GM10248 (cell line): ENCODE measurements at regions not wholly inside any gene's neighbourhood (a gene's known extent, or its start where the extent isn't known, plus 50 kb on each side); places are given as distances from the start of the nearest gene placed in this dataset.

Experiments used
- CTCF ChIA-PET: fragments of 300-600 bp; sonication (Branson Sonifier 250); formaldehyde crosslinking; extraction: SDS; loops from one replicate; lab custom pipeline; 2021; ENCODE audit warnings: antibody characterized with exemption; lab: Yijun Ruan, JAX
- POLR2A ChIA-PET: fragments of 350-650 bp; sonication (Branson Sonifier 250); formaldehyde crosslinking; extraction: SDS; loops from one replicate; lab custom pipeline; 2020; ENCODE audit warnings: antibody characterized with exemption; lab: Yijun Ruan, JAX
- DNase-seq: peaks from one replicate; pipeline ENCODE4 v3.0.0; 2012; ENCODE audit errors: extremely low spot score
- TF ChIP-seq, protein P1 (sequence below): IDR thresholded peaks from 2 replicates; pipeline ENCODE4 v1.5.1; 2012; ENCODE audit warnings: mild to moderate bottlenecking, low read depth; ENCODE audit errors: extremely low read depth, missing control alignments, control extremely low read depth

DNA sequence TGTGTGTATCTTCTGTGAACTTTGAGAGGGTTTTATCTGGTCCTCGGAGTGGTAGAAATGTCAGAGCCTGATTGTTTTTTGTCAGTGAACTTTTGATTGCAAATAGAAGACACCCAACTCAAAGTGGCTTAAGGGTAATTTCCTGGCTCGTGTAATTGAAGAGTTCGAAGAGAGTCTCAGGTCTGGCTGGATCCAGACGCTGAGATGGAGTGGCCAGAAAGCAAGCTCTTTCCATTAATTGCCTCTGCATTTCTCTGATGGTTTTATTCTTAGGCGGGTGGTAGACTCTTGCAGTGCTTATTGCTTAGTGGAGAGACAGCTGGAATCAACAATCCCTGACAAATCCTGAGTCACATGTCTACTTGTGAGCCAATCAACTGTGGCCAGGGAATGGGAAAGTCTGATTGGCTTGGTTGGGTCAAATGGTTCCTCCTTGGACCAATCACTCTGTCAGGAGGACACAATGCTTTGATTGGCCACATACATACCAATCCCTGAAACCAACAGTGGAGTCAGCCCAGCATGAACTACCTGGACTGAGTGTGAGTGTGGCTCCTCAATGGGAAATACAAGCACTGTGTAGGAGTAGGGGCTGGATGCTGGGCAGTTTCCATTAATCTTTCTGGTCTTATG is 330.5 kb downstream of the AACS start:
- TF ChIP-seq, protein P1, sequence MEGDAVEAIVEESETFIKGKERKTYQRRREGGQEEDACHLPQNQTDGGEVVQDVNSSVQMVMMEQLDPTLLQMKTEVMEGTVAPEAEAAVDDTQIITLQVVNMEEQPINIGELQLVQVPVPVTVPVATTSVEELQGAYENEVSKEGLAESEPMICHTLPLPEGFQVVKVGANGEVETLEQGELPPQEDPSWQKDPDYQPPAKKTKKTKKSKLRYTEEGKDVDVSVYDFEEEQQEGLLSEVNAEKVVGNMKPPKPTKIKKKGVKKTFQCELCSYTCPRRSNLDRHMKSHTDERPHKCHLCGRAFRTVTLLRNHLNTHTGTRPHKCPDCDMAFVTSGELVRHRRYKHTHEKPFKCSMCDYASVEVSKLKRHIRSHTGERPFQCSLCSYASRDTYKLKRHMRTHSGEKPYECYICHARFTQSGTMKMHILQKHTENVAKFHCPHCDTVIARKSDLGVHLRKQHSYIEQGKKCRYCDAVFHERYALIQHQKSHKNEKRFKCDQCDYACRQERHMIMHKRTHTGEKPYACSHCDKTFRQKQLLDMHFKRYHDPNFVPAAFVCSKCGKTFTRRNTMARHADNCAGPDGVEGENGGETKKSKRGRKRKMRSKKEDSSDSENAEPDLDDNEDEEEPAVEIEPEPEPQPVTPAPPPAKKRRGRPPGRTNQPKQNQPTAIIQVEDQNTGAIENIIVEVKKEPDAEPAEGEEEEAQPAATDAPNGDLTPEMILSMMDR = no peak
- no peak for DNase-seq
- ChIA-PET POLR2A (no interaction called here), CTCF (no interaction called here)

DNA sequence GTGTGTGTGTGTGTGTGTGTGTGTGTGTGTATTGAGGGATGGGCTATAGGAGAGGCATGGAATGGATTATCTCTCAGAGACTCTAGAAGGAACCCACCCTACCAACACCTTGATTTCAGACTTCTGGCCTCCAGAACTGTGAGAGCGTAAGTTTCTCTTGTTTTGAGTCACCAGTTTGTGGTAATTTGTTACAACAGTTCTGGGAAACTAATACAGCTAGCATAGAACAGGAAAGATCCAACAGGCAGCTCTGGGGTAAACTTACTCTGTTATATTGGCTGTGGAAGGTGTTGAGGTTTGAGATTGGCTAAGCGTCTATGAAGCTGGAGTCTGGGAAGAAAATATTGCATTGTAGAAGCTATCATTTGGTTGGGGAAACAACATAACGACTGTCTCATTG is 334.3 kb downstream of the AACS start:
- POLR2A ChIA-PET = no interaction called here
- TF ChIP-seq, protein P1 = no peak
- DNase-seq = no peak
- CTCF ChIA-PET = interaction anchor here (1.1 to 2.2 kb wide), 4 partner anchors 9 to 284 kb away, joined by 3 to 8 read pairs (median 7); no protein-coding TSS in a partner anchor

DNA sequence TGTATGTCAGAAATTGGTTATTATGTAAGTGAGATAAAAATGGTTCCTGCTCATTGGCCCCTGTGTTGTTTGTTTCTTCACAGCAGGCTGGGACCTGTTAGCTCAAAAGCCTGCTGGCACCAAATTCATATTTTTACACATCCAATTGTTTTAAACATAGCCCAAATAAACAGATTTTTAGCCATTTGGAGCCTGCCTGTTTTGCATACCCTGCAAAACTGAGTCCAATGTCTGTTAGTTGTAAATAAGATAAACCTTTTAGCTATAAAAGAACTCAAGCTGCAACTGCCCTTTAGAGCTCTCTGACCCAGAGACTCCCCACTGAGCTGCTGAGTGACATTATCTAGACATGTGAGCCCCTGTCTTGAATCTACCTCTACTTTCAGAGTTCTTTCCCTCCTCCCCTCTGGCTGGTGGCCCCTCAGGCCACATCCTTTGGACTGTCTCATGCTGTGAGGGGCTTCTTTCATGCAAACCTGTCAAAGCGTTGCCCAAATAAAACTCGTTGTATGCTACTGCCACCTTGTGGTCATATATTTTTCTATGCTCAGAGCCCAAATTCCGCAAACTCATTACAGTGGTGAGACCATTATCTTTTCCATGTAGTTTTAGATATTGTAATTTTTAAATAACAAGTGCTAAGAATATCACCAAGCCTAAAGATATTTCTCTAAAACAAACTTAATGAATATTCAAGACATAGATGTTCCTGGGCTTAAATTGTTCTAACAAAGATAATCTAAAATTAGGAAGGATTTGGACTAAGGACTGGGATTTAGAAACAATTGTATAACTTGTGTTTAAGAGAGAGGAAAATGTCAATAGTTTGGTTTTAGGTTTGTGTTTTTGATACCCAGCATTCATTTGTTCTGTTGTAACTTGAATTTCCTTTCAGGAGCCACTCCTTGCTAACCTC is 337.9 kb downstream of the AACS start:
- POLR2A ChIA-PET = no interaction called here
- CTCF ChIA-PET = interaction anchor here (0.7 to 1.9 kb wide), 12 partner anchors 8 to 222 kb away, joined by 3 to 8 read pairs (median 4); no protein-coding TSS in a partner anchor
- DNase-seq = peak; percentile 31
- TF ChIP-seq, protein P1 = peak; percentile 46

DNA sequence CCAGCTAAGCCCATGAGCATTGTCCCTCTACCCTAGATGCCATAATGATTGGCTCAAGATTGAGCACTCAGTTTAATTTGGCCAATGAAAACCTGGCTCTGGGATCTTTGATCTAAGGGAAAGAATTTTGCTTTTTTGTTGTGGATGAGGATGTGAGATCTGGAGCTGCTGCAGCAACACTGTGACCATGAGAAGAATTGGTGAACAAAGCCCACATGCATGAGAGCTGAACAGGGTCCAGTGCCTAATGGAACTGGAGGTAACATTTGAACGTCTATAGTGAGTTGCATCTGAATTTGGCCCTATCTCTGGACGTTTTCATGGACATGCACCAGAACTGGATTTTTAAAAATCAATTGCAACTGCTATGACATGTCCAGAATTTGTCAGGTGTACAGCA is 338.6 kb downstream of the AACS start:
- CTCF ChIA-PET = interaction anchor here (0.8 to 1.7 kb wide), 7 partner anchors 9 to 201 kb away, joined by 3 to 6 read pairs (median 3); no protein-coding TSS in a partner anchor

DNA sequence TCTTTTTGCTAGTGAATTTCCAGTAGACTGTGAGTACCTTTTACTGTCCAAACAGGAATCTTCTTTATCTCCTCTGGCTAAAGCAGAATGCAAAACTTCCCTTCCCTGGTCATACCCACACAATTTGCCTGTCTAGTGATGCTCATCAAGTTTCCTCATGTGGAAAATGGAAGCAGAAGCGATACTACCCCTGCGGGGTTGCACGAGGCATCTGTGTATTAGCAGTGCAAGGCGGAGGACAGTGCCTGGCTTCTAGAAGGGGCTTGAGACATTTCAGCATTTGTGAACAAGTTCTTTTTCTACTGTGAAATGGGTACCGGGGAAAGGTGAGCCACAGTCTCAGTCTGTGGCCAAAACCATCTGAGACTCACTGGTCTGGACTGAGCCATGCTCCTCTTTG is 340.9 kb downstream of the AACS start:
- ChIA-PET POLR2A (no interaction called here), CTCF (interaction anchor here (1.0 to 1.6 kb wide), 2 partner anchors 75 to 224 kb away, joined by 3 to 4 read pairs; no protein-coding TSS in a partner anchor)
- DNase-seq = peak; percentile 21
- TF ChIP-seq, protein P1 = no peak

More for the DNA sequence above, 338.6 kb downstream of the AACS start:
- no peak for DNase-seq
- TF ChIP-seq, protein P1 = no peak
- POLR2A ChIA-PET = no interaction called here

DNA sequence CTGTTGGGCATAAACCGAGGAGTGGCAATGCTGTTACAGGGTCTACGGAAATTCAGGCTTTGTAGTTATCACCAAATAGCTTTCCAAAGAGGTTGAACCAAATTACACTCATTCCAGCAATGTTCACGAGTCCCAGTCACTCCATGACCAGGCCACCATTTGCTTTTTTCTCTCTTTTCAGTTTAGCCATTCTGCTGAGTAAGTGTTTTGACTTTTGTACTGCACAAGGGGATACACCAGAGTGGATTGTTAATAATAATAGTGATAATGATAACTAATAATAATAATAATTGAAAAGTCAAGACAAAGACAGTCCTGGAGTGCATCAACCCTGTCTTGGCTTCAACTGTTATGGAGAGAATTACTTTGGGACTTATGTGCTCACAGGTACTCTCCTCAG is 343.5 kb downstream of the AACS start:
- ChIA-PET POLR2A (no interaction called here), CTCF (no interaction called here)
- TF ChIP-seq, protein P1 = no peak
- no peak for DNase-seq
